Trophoblast cell (in vitro differentiated cells and primary cell): ENCODE measurements at regions not wholly inside any gene's neighbourhood (a gene's known extent, or its start where the extent isn't known, plus 50 kb on each side); places are given as distances from the start of the nearest gene placed in this dataset.

ENCODE experiments used
- DNase-seq, 2 donors: peaks; one replicate each; pipeline ENCODE4 v3.0.0-alpha.2; 2016
- H2AFZ ChIP-seq: 2 replicates; pipeline ENCODE4 v1.6.1; 2013; ENCODE audit warnings: low read length, moderate library complexity, mild to moderate bottlenecking; ENCODE audit not compliant: insufficient read depth, poor library complexity
- H2AK5ac ChIP-seq: 2 replicates; pipeline ENCODE4 v1.6.1; 2013; ENCODE audit warnings: mild to moderate bottlenecking, low read length
- H2BK120ac ChIP-seq: 2 replicates; pipeline ENCODE4 v1.6.1; 2013; ENCODE audit warnings: low read length, mild to moderate bottlenecking, moderate library complexity; ENCODE audit not compliant: insufficient read depth, poor library complexity
- H2BK12ac ChIP-seq: 2 replicates; pipeline ENCODE4 v1.6.1; 2013; ENCODE audit warnings: mild to moderate bottlenecking, low read length, moderate library complexity
- H2BK5ac ChIP-seq: 2 replicates; pipeline ENCODE4 v1.6.1; 2013; ENCODE audit warnings: low read length, low read depth, moderate library complexity, mild to moderate bottlenecking; ENCODE audit not compliant: poor library complexity
- H3K14ac ChIP-seq: 2 replicates; pipeline ENCODE4 v1.6.1; 2013; ENCODE audit warnings: mild to moderate bottlenecking, low read length
- H3K18ac ChIP-seq: 2 replicates; pipeline ENCODE4 v1.6.1; 2013; ENCODE audit warnings: mild to moderate bottlenecking, low read length
- H3K23ac ChIP-seq: 2 replicates; pipeline ENCODE4 v1.6.1; 2013; ENCODE audit warnings: low read length
- H3K27ac ChIP-seq: 2 replicates; pipeline ENCODE4 v1.5.1; 2013; ENCODE audit warnings: low read depth, mild to moderate bottlenecking, inconsistent platforms, low read length, moderate library complexity
- H3K27me3 ChIP-seq: 2 replicates; pipeline ENCODE4 v1.6.1; 2013; ENCODE audit warnings: inconsistent platforms, mild to moderate bottlenecking, low read length, moderate library complexity; ENCODE audit not compliant: insufficient read depth
- H3K36me3 ChIP-seq, 2 experiments: 1 replicate in 1 of 2; 2 replicates in 1 of 2; pipeline ENCODE4 v1.6.1; 2013; ENCODE audit warnings: low read length in 2 of 2, mild to moderate bottlenecking in 2 of 2, moderate library complexity in 1 of 2; ENCODE audit not compliant: insufficient read depth in 2 of 2, control insufficient read depth in 1 of 2
- H3K4ac ChIP-seq: 2 replicates; pipeline ENCODE4 v1.6.1; 2013; ENCODE audit warnings: low read depth, mild to moderate bottlenecking, low read length, moderate library complexity
- H3K4me1 ChIP-seq, 2 experiments: 1 replicate in 1 of 2; 2 replicates in 1 of 2; pipeline ENCODE4 v1.6.1; 2013; ENCODE audit warnings: low read length in 2 of 2, mild to moderate bottlenecking in 2 of 2, moderate library complexity in 1 of 2; ENCODE audit not compliant: insufficient read depth in 2 of 2, control insufficient read depth in 1 of 2
- H3K4me2 ChIP-seq: 2 replicates; pipeline ENCODE4 v1.6.1; 2013; ENCODE audit warnings: inconsistent platforms, mild to moderate bottlenecking, low read length, moderate library complexity
- H3K4me3 ChIP-seq: 2 replicates; pipeline ENCODE4 v1.5.1; 2013; ENCODE audit warnings: mild to moderate bottlenecking, low read depth, low read length, inconsistent platforms
- H3K79me1 ChIP-seq: one replicate; pipeline ENCODE4 v1.6.1; 2013; ENCODE audit warnings: low read length
- H3K79me2 ChIP-seq: 2 replicates; pipeline ENCODE4 v1.6.1; 2013; ENCODE audit warnings: low read length, mild to moderate bottlenecking; ENCODE audit not compliant: control insufficient read depth, insufficient read depth, poor library complexity
- H3K9ac ChIP-seq: 2 replicates; pipeline ENCODE4 v1.6.1; 2013; ENCODE audit warnings: mild to moderate bottlenecking, low read length
- H3K9me3 ChIP-seq: 2 replicates; pipeline ENCODE4 v1.6.1; 2013; ENCODE audit warnings: low read depth, mild to moderate bottlenecking, control low read depth, inconsistent platforms, low read length; ENCODE audit not compliant: insufficient read depth
- H4K12ac ChIP-seq: 2 replicates; pipeline ENCODE4 v1.6.1; 2013; ENCODE audit warnings: low read depth, mild to moderate bottlenecking, low read length, moderate library complexity
- H4K8ac ChIP-seq: 2 replicates; pipeline ENCODE4 v1.6.1; 2013; ENCODE audit warnings: low read depth, mild to moderate bottlenecking, low read length, moderate library complexity
- H4K91ac ChIP-seq: one replicate; pipeline ENCODE4 v1.6.1; 2013; ENCODE audit warnings: low read depth, mild to moderate bottlenecking, low read length, moderate library complexity
- WGBS: extraction: QIAGEN DNeasy Blood & Tissue Kit; methylation state at CpG from one replicate; pipeline ENCODE4 v1.1.7; 2013; ENCODE audit warnings: missing lambda C conversion rate; ENCODE audit not compliant: insufficient read length, insufficient coverage; ENCODE audit errors: extremely low coverage; 5-methylcytosine and 5-hydroxymethylcytosine counted together

DNA sequence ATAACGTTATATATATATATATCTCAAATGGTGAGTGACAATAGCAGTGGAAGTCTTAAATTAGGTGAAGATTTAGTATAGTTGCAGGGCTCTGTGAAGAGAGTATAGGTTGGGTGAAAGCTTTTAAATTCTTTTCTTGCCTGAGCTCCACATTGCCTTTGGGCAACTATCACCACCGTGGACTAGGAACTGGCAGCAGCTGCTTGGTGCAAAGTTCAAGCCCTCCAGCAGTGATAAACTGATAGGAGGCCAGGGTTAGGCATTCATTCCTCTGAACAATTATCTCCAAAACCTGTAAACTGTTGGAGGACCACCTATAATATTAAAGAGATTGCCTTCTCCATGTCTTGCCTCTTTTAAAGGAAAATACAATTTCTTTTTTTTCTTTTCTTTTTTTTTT, 91.2 kb upstream of the ATXN7L3B start:
- Histone ChIP-seq H3K79me1 (no peaks in the 10 kb centered on the region), H3K14ac (no peak overlapping the region), H4K91ac (no peak overlapping the region), H2BK5ac (no peak overlapping the region), H4K8ac (no peak overlapping the region), H3K9me3 (no peaks in the 10 kb centered on the region), H3K4ac (no peak overlapping the region), H3K4me2 (no peak overlapping the region), H3K18ac (no peak overlapping the region), H3K9ac (no peak overlapping the region), H3K79me2 (no peaks in the 10 kb centered on the region), H3K4me1 (no peaks in the 10 kb centered on the region), H3K23ac (no peak overlapping the region), H3K36me3 (no peaks in the 10 kb centered on the region), H3K27me3 (no peaks in the 10 kb centered on the region), H2BK12ac (no peak overlapping the region), H3K4me3 (no peak overlapping the region), H2BK120ac (no peak overlapping the region), H2AFZ (no peak overlapping the region), H3K27ac (no peak overlapping the region), H4K12ac (no peak overlapping the region), H2AK5ac (no peak overlapping the region)
- DNase-seq, result peak; percentile 85 to 94
- no CpG with 5 or more reads among the region's 2 CpGs for WGBS

DNA sequence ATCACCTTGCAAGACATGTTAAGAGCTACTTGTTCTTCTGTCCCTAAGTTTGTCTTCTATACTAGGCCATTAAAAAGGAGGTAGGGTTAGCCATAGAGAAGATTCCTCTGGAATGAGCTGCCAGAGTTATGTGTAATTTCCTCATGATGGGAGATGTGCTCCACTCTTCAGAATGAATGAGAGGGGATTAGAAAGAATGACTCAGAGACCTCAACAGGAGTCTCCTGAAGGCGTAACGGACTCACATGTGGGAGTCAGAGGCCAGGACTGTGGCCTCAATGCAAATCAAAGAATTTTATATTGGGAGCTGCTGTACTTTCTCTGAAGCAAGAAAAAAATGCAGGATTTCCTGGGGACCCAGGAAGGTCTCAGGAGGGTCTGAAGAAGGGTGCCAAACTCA, 87.8 kb upstream of the ATXN7L3B start:
- Histone ChIP-seq H3K79me2 (no peaks in the 10 kb centered on the region), H3K14ac (no peak overlapping the region), H2BK12ac (no peak overlapping the region), H3K27me3 (no peaks in the 10 kb centered on the region), H2BK5ac (no peak overlapping the region), H2AFZ (no peak overlapping the region), H3K9ac (no peak overlapping the region), H3K18ac (no peak overlapping the region), H3K79me1 (no peaks in the 10 kb centered on the region), H3K4me3 (no peak overlapping the region), H2BK120ac (no peak overlapping the region), H4K91ac (no peak overlapping the region), H3K23ac (no peak overlapping the region), H3K9me3 (no peaks in the 10 kb centered on the region), H2AK5ac (no peak overlapping the region), H3K4ac (no peak overlapping the region), H4K12ac (no peak overlapping the region), H3K27ac (no peak overlapping the region), H4K8ac (no peak overlapping the region), H3K36me3 (no peaks in the 10 kb centered on the region), H3K4me1 (no peaks in the 10 kb centered on the region), H3K4me2 (no peak overlapping the region)
- DNase-seq, result no peak
- WGBS, result no CpG with 5 or more reads among the region's 2 CpGs

DNA sequence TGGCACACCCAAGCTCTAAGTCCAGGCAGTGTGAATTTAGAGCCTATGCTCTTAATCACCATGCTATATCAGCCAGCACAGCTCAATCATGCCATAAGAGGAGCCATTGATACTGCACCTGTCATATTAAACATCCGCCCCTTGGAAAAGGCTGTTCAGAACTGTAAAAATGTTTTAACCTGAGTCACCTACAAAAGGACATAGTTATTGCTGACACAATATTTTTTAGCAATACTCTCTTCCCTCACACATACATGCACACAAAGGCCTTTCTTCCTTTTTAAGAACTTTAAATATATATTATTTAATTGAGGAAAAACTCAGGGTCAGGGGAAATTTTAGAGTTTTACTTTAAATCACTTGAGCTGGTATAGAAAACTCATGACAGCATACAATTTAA, 83.5 kb upstream of the ATXN7L3B start:
- H2BK120ac ChIP-seq, result no peak overlapping the region
- H3K9me3 ChIP-seq, result no peaks in the 10 kb centered on the region
- no peak overlapping the region for H2BK12ac ChIP-seq
- no peak overlapping the region for H3K18ac ChIP-seq
- H3K27ac ChIP-seq, result no peak overlapping the region
- H3K14ac ChIP-seq, result no peak overlapping the region
- H4K8ac ChIP-seq, result no peak overlapping the region
- H3K4ac ChIP-seq, result no peak overlapping the region
- no peaks in the 10 kb centered on the region for H3K79me2 ChIP-seq
- no peak overlapping the region for H2AK5ac ChIP-seq
- H3K27me3 ChIP-seq, result no peaks in the 10 kb centered on the region
- no peaks in the 10 kb centered on the region for H3K4me1 ChIP-seq
- no peak overlapping the region for H4K91ac ChIP-seq
- no peaks in the 10 kb centered on the region for H3K36me3 ChIP-seq
- no peak overlapping the region for H2BK5ac ChIP-seq
- no peak overlapping the region for H3K23ac ChIP-seq
- H3K9ac ChIP-seq, result no peak overlapping the region
- H3K4me2 ChIP-seq, result no peak overlapping the region
- no peaks in the 10 kb centered on the region for H3K79me1 ChIP-seq
- no peak overlapping the region for H2AFZ ChIP-seq
- no peak overlapping the region for H4K12ac ChIP-seq
- WGBS, result no CpG with 5 or more reads among the region's 1 CpG
- DNase-seq, result no peak
- H3K4me3 ChIP-seq, result no peak overlapping the region

DNA sequence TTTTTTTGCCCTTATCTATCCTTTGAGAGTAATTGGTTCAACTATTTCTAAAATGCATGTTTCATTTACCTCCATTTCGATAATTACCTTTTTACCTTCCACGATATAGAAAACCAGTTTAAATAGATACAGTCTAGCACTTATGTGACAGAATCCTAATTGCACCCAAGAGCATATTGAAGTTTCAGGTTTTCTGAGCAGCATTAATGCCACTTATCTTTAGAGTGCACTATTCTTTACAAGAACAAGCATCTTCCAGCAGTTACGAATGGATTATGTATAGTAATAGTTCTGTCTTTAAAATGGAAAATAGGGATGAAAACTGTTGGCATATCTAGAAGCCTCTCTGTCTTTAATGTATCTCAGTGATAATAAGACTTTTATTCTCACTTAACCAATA, 82.2 kb upstream of the ATXN7L3B start:
- H4K91ac ChIP-seq, result no peak overlapping the region

More for the DNA sequence above, 82.2 kb upstream of the ATXN7L3B start:
- WGBS, result no CpG with 5 or more reads among the region's 3 CpGs
- Histone ChIP-seq H3K79me1 (no peaks in the 10 kb centered on the region), H2AFZ (no peak overlapping the region), H3K27ac (no peak overlapping the region), H3K18ac (no peak overlapping the region), H3K4me1 (no peaks in the 10 kb centered on the region), H4K12ac (no peak overlapping the region), H4K8ac (no peak overlapping the region), H2BK120ac (no peak overlapping the region), H3K9ac (no peak overlapping the region), H3K36me3 (no peaks in the 10 kb centered on the region), H3K9me3 (no peaks in the 10 kb centered on the region), H3K27me3 (no peaks in the 10 kb centered on the region), H3K4me2 (no peak overlapping the region), H3K79me2 (no peaks in the 10 kb centered on the region), H2BK5ac (no peak overlapping the region), H3K23ac (no peak overlapping the region), H2AK5ac (no peak overlapping the region), H3K4me3 (no peak overlapping the region), H2BK12ac (no peak overlapping the region), H3K4ac (no peak overlapping the region), H3K14ac (no peak overlapping the region)
- DNase-seq, result no peak
